Left lung (tissue), 4 donors: ENCODE measurements at regions not wholly inside any gene's neighbourhood (a gene's known extent, or its start where the extent isn't known, plus 50 kb on each side); places are given as distances from the start of the nearest gene placed in this dataset.

Source experiments
- ATAC-seq: fragments of 200-7000 bp; cut with Tn5 transposase; one replicate; pipeline ENCODE4 v1.9.1; 2020; ENCODE audit warnings: moderate library complexity
- DNase-seq, 4 donors: peaks; one replicate each; pipeline ENCODE4 v3.0.0-alpha.2; 2013 to 2020
- H3K27ac ChIP-seq, 2 donors: fragments of 200-600 bp; sonication (generic) in 1 of 2; one replicate each; pipeline versions ENCODE4 v1.5.0 to v1.8.0; 2020 to 2021
- H3K27me3 ChIP-seq, 2 donors: fragments of 200-600 bp; sonication (generic) in 1 of 2; one replicate each; pipeline versions ENCODE4 v1.5.0 to v1.8.0; 2020 to 2021
- H3K36me3 ChIP-seq, 2 donors: fragments of 200-600 bp; sonication (generic) in 1 of 2; one replicate each; pipeline versions ENCODE4 v1.5.0 to v1.8.0; 2020 to 2021
- H3K4me1 ChIP-seq, 2 donors: fragments of 200-600 bp; one replicate each; pipeline ENCODE4 v1.8.0; 2021
- H3K4me3 ChIP-seq, 2 donors: fragments of 200-600 bp; sonication (generic) in 1 of 2; one replicate each; pipeline versions ENCODE4 v1.5.0 to v1.8.0; 2020 to 2021; ENCODE audit warnings: mild to moderate bottlenecking in 1 of 2
- H3K9me3 ChIP-seq, 2 donors: fragments of 200-600 bp; sonication (generic) in 1 of 2; one replicate each; pipeline versions ENCODE4 v1.5.0 to v1.8.0; 2020 to 2021
- intact Hi-C, 2 donors: fragments of 100-400 bp; cut with DNase I; formaldehyde crosslinking; loops; one replicate each; pipeline versions ENCODE4 v1.11.2 to v1.14.2; 2022
- TF ChIP-seq, protein P1 (sequence below), 2 donors: fragments of 200-600 bp; sonication (generic) in 1 of 2; IDR thresholded peaks; one replicate each; pipeline versions ENCODE4 v1.5.0 to v1.8.0; 2021; ENCODE audit warnings: antibody characterized with exemption in 2 of 2
- donor health status: DM: no; HTN: yes; CAD: no.
- donor health status: DM: no; HTN: no; CAD: no.

DNA sequence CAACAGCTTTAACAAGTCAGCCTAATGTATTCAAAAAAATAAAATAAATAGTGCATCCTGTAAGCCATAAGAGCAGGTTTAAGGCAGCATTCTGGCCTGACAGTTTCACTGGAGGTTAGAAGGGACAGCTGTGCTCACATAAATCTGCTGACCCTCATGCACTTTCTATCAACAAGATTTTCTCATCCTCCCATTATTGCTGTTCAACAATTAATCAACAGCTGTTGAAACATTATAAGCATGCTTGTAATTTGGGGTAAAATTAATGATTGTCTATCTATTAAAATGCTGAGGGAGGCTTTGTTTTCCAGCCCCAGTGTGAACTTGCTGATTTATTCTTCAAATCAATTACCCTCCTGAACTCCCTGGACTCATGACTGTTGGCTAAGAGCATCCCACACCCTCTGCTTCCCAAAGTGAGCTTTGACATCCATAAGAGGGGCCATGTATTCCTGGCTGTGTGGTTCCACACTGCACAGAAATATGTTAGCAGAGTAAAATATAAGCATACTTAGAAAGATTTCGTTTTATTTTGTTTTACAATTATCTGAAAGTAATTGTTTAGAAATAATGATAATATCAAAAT, 492.4 kb downstream of the EFNB2 start:
- no peaks in the 10 kb centered on the region for H3K36me3 ChIP-seq
- intact Hi-C loops, result no loop called here
- TF ChIP-seq, protein P1, sequence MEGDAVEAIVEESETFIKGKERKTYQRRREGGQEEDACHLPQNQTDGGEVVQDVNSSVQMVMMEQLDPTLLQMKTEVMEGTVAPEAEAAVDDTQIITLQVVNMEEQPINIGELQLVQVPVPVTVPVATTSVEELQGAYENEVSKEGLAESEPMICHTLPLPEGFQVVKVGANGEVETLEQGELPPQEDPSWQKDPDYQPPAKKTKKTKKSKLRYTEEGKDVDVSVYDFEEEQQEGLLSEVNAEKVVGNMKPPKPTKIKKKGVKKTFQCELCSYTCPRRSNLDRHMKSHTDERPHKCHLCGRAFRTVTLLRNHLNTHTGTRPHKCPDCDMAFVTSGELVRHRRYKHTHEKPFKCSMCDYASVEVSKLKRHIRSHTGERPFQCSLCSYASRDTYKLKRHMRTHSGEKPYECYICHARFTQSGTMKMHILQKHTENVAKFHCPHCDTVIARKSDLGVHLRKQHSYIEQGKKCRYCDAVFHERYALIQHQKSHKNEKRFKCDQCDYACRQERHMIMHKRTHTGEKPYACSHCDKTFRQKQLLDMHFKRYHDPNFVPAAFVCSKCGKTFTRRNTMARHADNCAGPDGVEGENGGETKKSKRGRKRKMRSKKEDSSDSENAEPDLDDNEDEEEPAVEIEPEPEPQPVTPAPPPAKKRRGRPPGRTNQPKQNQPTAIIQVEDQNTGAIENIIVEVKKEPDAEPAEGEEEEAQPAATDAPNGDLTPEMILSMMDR (IDR thresholded peaks at IDR 0.05), result no peak
- ATAC-seq (no peak), DNase-seq (no peak)
- no peaks in the 10 kb centered on the region for H3K27me3 ChIP-seq
- no peaks in the 10 kb centered on the region for H3K4me1 ChIP-seq
- H3K27ac ChIP-seq, result no peak overlapping the region
- no peaks in the 10 kb centered on the region for H3K9me3 ChIP-seq
- no peak overlapping the region for H3K4me3 ChIP-seq

DNA sequence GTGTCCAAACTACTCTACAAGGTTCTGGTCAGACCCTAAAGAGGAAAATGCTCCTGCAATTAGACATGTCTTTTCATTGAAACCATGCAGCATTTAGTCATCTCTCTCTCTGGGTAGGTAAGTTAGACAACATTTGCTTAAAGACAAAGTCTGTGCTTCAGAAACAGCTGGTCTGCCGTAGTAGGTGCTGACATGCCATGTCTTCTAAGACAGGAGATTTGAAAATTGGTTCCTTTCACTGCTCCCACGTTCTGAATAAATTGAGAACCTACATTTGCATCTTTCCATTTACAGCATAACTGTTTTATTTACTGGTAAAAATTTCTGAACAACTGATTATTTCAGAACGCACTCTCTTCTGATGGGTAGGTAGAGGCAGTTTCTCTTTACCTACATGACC, 494.0 kb downstream of the EFNB2 start:
- no peaks in the 10 kb centered on the region for H3K4me1 ChIP-seq
- no peaks in the 10 kb centered on the region for H3K36me3 ChIP-seq
- TF ChIP-seq, protein P1 (IDR thresholded peaks at IDR 0.05), result no peak
- ATAC-seq (no peak), DNase-seq (no peak)
- H3K27me3 ChIP-seq, result no peaks in the 10 kb centered on the region
- intact Hi-C loops, result no loop called here
- H3K9me3 ChIP-seq, result no peaks in the 10 kb centered on the region
- no peak overlapping the region for H3K4me3 ChIP-seq
- no peak overlapping the region for H3K27ac ChIP-seq

DNA sequence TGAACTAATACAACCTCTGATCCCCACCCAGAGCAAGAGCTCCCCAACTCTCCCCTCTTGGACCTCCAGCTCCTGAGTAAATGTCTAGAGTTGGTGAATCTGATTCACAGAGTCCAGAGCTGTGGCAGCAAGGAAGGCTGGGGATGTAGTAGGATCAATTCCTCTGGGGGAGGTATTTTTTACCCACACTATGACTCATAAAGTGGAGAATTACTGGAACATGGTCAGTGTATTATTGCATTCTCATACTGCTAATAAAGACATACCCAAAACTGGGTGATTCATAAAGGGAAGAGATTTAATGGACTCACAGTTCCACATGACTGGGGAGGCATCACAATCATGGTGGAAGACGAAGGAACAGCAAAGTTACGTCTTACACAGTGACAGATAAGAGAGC, 496.7 kb downstream of the EFNB2 start:
- no peak overlapping the region for H3K27ac ChIP-seq
- DNase-seq (no peak), ATAC-seq (no peak)
- no peaks in the 10 kb centered on the region for H3K27me3 ChIP-seq
- no peak overlapping the region for H3K4me3 ChIP-seq
- TF ChIP-seq, protein P1 (IDR thresholded peaks at IDR 0.05), result no peak
- no peaks in the 10 kb centered on the region for H3K36me3 ChIP-seq
- H3K4me1 ChIP-seq, result no peaks in the 10 kb centered on the region
- intact Hi-C loops, result no loop called here
- no peaks in the 10 kb centered on the region for H3K9me3 ChIP-seq

DNA sequence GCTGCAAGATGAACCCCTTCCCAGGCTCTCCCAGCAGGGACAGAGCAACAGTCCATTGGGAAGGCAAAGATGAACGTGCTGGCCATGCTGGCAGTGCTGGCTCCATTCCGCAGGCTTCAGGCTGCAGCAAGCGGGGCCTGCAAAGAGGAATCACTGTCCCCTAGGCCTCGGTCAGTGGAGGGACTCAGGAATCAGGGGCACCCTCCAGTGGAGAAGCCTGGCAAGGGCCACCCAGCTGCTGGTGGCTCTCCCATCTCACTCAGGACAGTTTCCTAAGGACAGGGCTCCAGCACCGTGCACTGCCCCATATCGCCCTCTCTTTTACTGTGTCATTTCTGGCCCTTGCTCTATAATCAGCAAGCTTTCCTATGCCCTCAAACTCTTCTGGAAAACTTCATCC, 498.6 kb downstream of the EFNB2 start:
- DNase-seq (no peak), ATAC-seq (no peak)
- Histone ChIP-seq H3K9me3 (no peaks in the 10 kb centered on the region), H3K4me3 (no peak overlapping the region), H3K4me1 (no peaks in the 10 kb centered on the region), H3K27ac (no peak overlapping the region), H3K27me3 (no peaks in the 10 kb centered on the region), H3K36me3 (no peaks in the 10 kb centered on the region)
- TF ChIP-seq, protein P1 (IDR thresholded peaks at IDR 0.05), result no peak
- intact Hi-C loops, result no loop called here

DNA sequence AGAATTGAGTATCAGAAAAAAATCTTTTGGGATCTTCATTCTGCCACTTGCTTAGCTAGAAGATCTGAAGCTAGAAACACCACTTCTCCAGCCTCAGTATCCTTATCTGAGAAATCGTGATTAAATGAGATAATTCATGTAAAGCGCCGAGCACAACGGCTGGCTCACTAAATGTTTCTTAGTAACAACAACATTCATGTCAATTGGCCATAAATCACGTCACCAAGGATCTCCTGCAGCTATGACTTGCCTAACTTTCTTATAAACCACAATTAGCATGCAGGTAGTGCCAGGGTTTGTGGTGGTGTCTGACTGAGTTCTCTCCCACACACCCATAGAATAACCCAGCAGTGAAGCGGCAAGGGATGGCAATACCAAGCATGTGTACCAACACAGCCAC, 501.3 kb downstream of the EFNB2 start:
- DNase-seq, result no peak
- no peak overlapping the region for H3K4me3 ChIP-seq
- TF ChIP-seq, protein P1 (IDR thresholded peaks at IDR 0.05), result no peak
- no peaks in the 10 kb centered on the region for H3K4me1 ChIP-seq
- H3K27me3 ChIP-seq, result no peaks in the 10 kb centered on the region
- no peaks in the 10 kb centered on the region for H3K36me3 ChIP-seq
- no peak for ATAC-seq
- H3K9me3 ChIP-seq, result no peaks in the 10 kb centered on the region
- no peak overlapping the region for H3K27ac ChIP-seq
- intact Hi-C loops, result no loop called here
